22Rv1 (cell line): ENCODE measurements at regions not wholly inside any gene's neighbourhood (a gene's known extent, or its start where the extent isn't known, plus 50 kb on each side); places are given as distances from the start of the nearest gene placed in this dataset.

ENCODE experiments used
- CTCF ChIP-seq: fragments of 450-650 bp; IDR thresholded peaks from 2 replicates; pipeline ENCODE4 v1.5.1; 2017; ENCODE audit warnings: mild to moderate bottlenecking
- ZFX ChIP-seq: fragments of 450-650 bp; IDR thresholded peaks from 2 replicates; pipeline ENCODE4 v1.6.1; 2017; ENCODE audit warnings: antibody characterized with exemption, borderline replicate concordance

GRCh38 chr11:15534266-15534665, 419.5 kb downstream of the INSC start:
- no peak for TF ChIP-seq CTCF
- TF ChIP-seq ZFX = no peak
